Mesothelial cell of epicardium (in vitro differentiated cells): ENCODE measurements at regions not wholly inside any gene's neighbourhood (a gene's known extent, or its start where the extent isn't known, plus 50 kb on each side); places are given as distances from the start of the nearest gene placed in this dataset.

Experiments
- DNase-seq, 2 experiments: peaks; one replicate each; pipeline ENCODE4 v3.0.0; 2021; ENCODE audit warnings: low spot score in 2 of 2; ENCODE audit not compliant: unreplicated experiment in 2 of 2
- H3K27ac Mint-ChIP-seq: 2 replicates; pipeline ENCODE4 v1.8.0; 2021; ENCODE audit warnings: mixed read lengths
- H3K27me3 Mint-ChIP-seq: 2 replicates; pipeline ENCODE4 v1.8.0; 2021; ENCODE audit warnings: low read depth, mixed read lengths
- H3K36me3 Mint-ChIP-seq: 2 replicates; pipeline ENCODE4 v1.8.0; 2021; ENCODE audit warnings: mixed read lengths
- H3K4me1 Mint-ChIP-seq: 2 replicates; pipeline ENCODE4 v1.8.0; 2021; ENCODE audit warnings: mixed read lengths
- H3K4me3 Mint-ChIP-seq: 2 replicates; pipeline ENCODE4 v1.8.0; 2021; ENCODE audit warnings: mild to moderate bottlenecking, moderate library complexity, mixed read lengths
- H3K9me3 Mint-ChIP-seq: 2 replicates; pipeline ENCODE4 v1.8.0; 2021; ENCODE audit warnings: mixed read lengths
- CTCF ChIP-seq: fragments of 200-600 bp; sonication (generic); IDR thresholded peaks from one replicate; pipeline ENCODE4 v1.5.0; 2021; ENCODE audit warnings: antibody characterized with exemption; ENCODE audit not compliant: unreplicated experiment

- no peak overlapping the region for H3K4me3 Mint-ChIP-seq
- TF ChIP-seq CTCF = no peak
- H3K27ac Mint-ChIP-seq = no peak overlapping the region
- H3K27me3 Mint-ChIP-seq = no peaks in the 10 kb centered on the region
- H3K9me3 Mint-ChIP-seq = peaks cover 21% of the 10 kb centered on the region
- no peaks in the 10 kb centered on the region for H3K36me3 Mint-ChIP-seq
- peaks cover 5% of the 10 kb centered on the region for H3K4me1 Mint-ChIP-seq
- DNase-seq = no peak
Observed at GRCh38 chr3:104561324-104561723, 805.4 kb upstream of the ALCAM start.

- H3K9me3 Mint-ChIP-seq = peaks cover 21% of the 10 kb centered on the region
- H3K4me1 Mint-ChIP-seq = no peaks in the 10 kb centered on the region
- H3K36me3 Mint-ChIP-seq = no peaks in the 10 kb centered on the region
- no peak overlapping the region for H3K4me3 Mint-ChIP-seq
- H3K27ac Mint-ChIP-seq = no peak overlapping the region
- peak; percentile 44 for TF ChIP-seq CTCF
- DNase-seq = no peak
- no peaks in the 10 kb centered on the region for H3K27me3 Mint-ChIP-seq
Observed at GRCh38 chr3:104564045-104564643, 802.6 kb upstream of the ALCAM start.

- no peaks in the 10 kb centered on the region for H3K27me3 Mint-ChIP-seq
- H3K9me3 Mint-ChIP-seq = peaks cover 12% of the 10 kb centered on the region
- no peak for TF ChIP-seq CTCF
- no peaks in the 10 kb centered on the region for H3K4me1 Mint-ChIP-seq
- no peak for DNase-seq
- no peak overlapping the region for H3K4me3 Mint-ChIP-seq
- no peaks in the 10 kb centered on the region for H3K36me3 Mint-ChIP-seq
- H3K27ac Mint-ChIP-seq = no peak overlapping the region
Observed at GRCh38 chr3:104566054-104566453, 800.7 kb upstream of the ALCAM start.

GRCh38 chr3:104575634-104576033, 791.1 kb upstream of the ALCAM start:
- Mint-ChIP-seq H3K36me3 (peaks cover 26% of the 10 kb centered on the region), H3K4me3 (no peak overlapping the region), H3K9me3 (peaks cover 62% of the 10 kb centered on the region), H3K27ac (no peak overlapping the region), H3K4me1 (no peaks in the 10 kb centered on the region), H3K27me3 (no peaks in the 10 kb centered on the region)
- no peak for DNase-seq
- no peak for TF ChIP-seq CTCF

- Mint-ChIP-seq H3K36me3 (peaks cover 30% of the 10 kb centered on the region), H3K4me3 (no peak overlapping the region), H3K4me1 (no peaks in the 10 kb centered on the region), H3K27ac (no peak overlapping the region), H3K9me3 (peaks cover 71% of the 10 kb centered on the region), H3K27me3 (no peaks in the 10 kb centered on the region)
- TF ChIP-seq CTCF = no peak
- DNase-seq = no peak
Observed at GRCh38 chr3:104578558-104578957, 788.2 kb upstream of the ALCAM start.

GRCh38 chr3:104582092-104582491, 784.6 kb upstream of the ALCAM start:
- H3K4me1 Mint-ChIP-seq = no peaks in the 10 kb centered on the region

More at GRCh38 chr3:104582092-104582491, 784.6 kb upstream of the ALCAM start:
- DNase-seq = no peak
- no peak for TF ChIP-seq CTCF
- H3K27me3 Mint-ChIP-seq = no peaks in the 10 kb centered on the region
- peaks cover 41% of the 10 kb centered on the region for H3K9me3 Mint-ChIP-seq
- no peak overlapping the region for H3K27ac Mint-ChIP-seq
- peaks cover 17% of the 10 kb centered on the region for H3K36me3 Mint-ChIP-seq
- H3K4me3 Mint-ChIP-seq = no peak overlapping the region
